ENCODE measurements at regions not wholly inside any gene's neighbourhood (a gene's known extent, or its start where the extent isn't known, plus 50 kb on each side); places are given as distances from the start of the nearest gene placed in this dataset.

GRCh38 chr5:41670854-41671479 is 160.6 kb upstream of the PLCXD3 start:
- no peak for DNase-seq (ENCODE audit: low spot score)
- in situ Hi-C loops (cut with HindIII; ENCODE audit: low sequenced_read_pairs), result no loop called here

GRCh38 chr5:41670216-41670615 is 159.8 kb upstream of the PLCXD3 start:
- in situ Hi-C loops (cut with HindIII; ENCODE audit: low sequenced_read_pairs), result no loop called here
- no peak for DNase-seq (ENCODE audit: low spot score)

GRCh38 chr5:41661254-41661653 is 150.9 kb upstream of the PLCXD3 start:
- no peak for DNase-seq (ENCODE audit: low spot score)
- in situ Hi-C loops (cut with HindIII; ENCODE audit: low sequenced_read_pairs), result no loop called here

- no peak for DNase-seq (ENCODE audit: low spot score)
- in situ Hi-C loops (cut with HindIII; ENCODE audit: low sequenced_read_pairs), result no loop called here
Observed at GRCh38 chr5:41656597-41656996, 146.2 kb upstream of the PLCXD3 start.

- in situ Hi-C loops (cut with HindIII; ENCODE audit: low sequenced_read_pairs), result no loop called here
Observed at GRCh38 chr5:41650131-41650530, 139.7 kb upstream of the PLCXD3 start.

GRCh38 chr5:41649659-41650058 is 139.3 kb upstream of the PLCXD3 start:
- DNase-seq (ENCODE audit: low spot score), result no peak
- in situ Hi-C loops (cut with HindIII; ENCODE audit: low sequenced_read_pairs), result no loop called here

More at GRCh38 chr5:41650131-41650530, 139.7 kb upstream of the PLCXD3 start:
- no peak for DNase-seq (ENCODE audit: low spot score)

- in situ Hi-C loops (cut with HindIII; ENCODE audit: low sequenced_read_pairs), result no loop called here
- no peak for DNase-seq (ENCODE audit: low spot score)
Observed at GRCh38 chr5:41648996-41649395, 138.6 kb upstream of the PLCXD3 start.

- in situ Hi-C loops (cut with HindIII; ENCODE audit: low sequenced_read_pairs), result no loop called here
- DNase-seq (ENCODE audit: low spot score), result no peak
Observed at GRCh38 chr5:41641621-41642020, 131.2 kb upstream of the PLCXD3 start.

GRCh38 chr5:41638685-41639084 is 128.3 kb upstream of the PLCXD3 start:
- in situ Hi-C loops (cut with HindIII; ENCODE audit: low sequenced_read_pairs), result no loop called here

GRCh38 chr5:41637869-41638268 is 127.5 kb upstream of the PLCXD3 start:
- DNase-seq (ENCODE audit: low spot score), result no peak
- in situ Hi-C loops (cut with HindIII; ENCODE audit: low sequenced_read_pairs), result no loop called here

More at GRCh38 chr5:41638685-41639084, 128.3 kb upstream of the PLCXD3 start:
- no peak for DNase-seq (ENCODE audit: low spot score)

GRCh38 chr5:41637424-41637823 is 127.0 kb upstream of the PLCXD3 start:
- DNase-seq (ENCODE audit: low spot score), result no peak
- in situ Hi-C loops (cut with HindIII; ENCODE audit: low sequenced_read_pairs), result no loop called here

GRCh38 chr5:41636605-41637004 is 126.2 kb upstream of the PLCXD3 start:
- in situ Hi-C loops (cut with HindIII; ENCODE audit: low sequenced_read_pairs), result no loop called here
- peak; percentile 6 for DNase-seq (ENCODE audit: low spot score)

- in situ Hi-C loops (cut with HindIII; ENCODE audit: low sequenced_read_pairs), result no loop called here
- peak; percentile 14 for DNase-seq (ENCODE audit: low spot score)
Observed at GRCh38 chr5:41629897-41630296, 119.5 kb upstream of the PLCXD3 start.

GRCh38 chr5:41625571-41625970 is 115.2 kb upstream of the PLCXD3 start:
- DNase-seq (ENCODE audit: low spot score), result no peak
- in situ Hi-C loops (cut with HindIII; ENCODE audit: low sequenced_read_pairs), result no loop called here

- DNase-seq (ENCODE audit: low spot score), result no peak
- in situ Hi-C loops (cut with HindIII; ENCODE audit: low sequenced_read_pairs), result no loop called here
Observed at GRCh38 chr5:41621420-41621819, 111.0 kb upstream of the PLCXD3 start.

- in situ Hi-C loops (cut with HindIII; ENCODE audit: low sequenced_read_pairs), result no loop called here
- DNase-seq (ENCODE audit: low spot score), result no peak
Observed at GRCh38 chr5:41617843-41618515, 107.6 kb upstream of the PLCXD3 start.

GRCh38 chr5:41610386-41610785 is 100.0 kb upstream of the PLCXD3 start:
- no peak for DNase-seq (ENCODE audit: low spot score)
- in situ Hi-C loops (cut with HindIII; ENCODE audit: low sequenced_read_pairs), result no loop called here

GRCh38 chr5:41600731-41601130 is 90.3 kb upstream of the PLCXD3 start:
- DNase-seq (ENCODE audit: low spot score), result no peak
- in situ Hi-C loops (cut with HindIII; ENCODE audit: low sequenced_read_pairs), result no loop called here

GRCh38 chr5:41598011-41598410 is 87.6 kb upstream of the PLCXD3 start:
- in situ Hi-C loops (cut with HindIII; ENCODE audit: low sequenced_read_pairs), result no loop called here
- DNase-seq (ENCODE audit: low spot score), result no peak

- in situ Hi-C loops (cut with HindIII; ENCODE audit: low sequenced_read_pairs), result no loop called here
- no peak for DNase-seq (ENCODE audit: low spot score)
Observed at GRCh38 chr5:41587668-41588067, 77.3 kb upstream of the PLCXD3 start.
